K562 (cell line): ENCODE measurements at regions not wholly inside any gene's neighbourhood (a gene's known extent, or its start where the extent isn't known, plus 50 kb on each side); places are given as distances from the start of the nearest gene placed in this dataset.
A peak's percentile ranks its signal among the peaks of the same experiment; 100 is the strongest.

Experiments used
- ARID3A ChIP-seq: IDR thresholded peaks from 2 replicates; pipeline ENCODE4 v1.6.1; 2012; ENCODE audit warnings: low read depth, low read length, improper control_type of control experiment, borderline replicate concordance
- ATF1 ChIP-seq, 2 experiments: fragments of 450-650 bp in 1 of 2; IDR thresholded peaks; 2 replicates each; pipeline ENCODE4 v1.6.1; 2016; ENCODE audit warnings: missing compliant biosample characterization in 1 of 2, missing genetic modification characterization in 1 of 2
- BACH1 ChIP-seq: fragments of 200-800 bp; sonication (Bioruptor generic); IDR thresholded peaks from 2 replicates; pipeline ENCODE4 v1.6.1; 2016; ENCODE audit warnings: missing genetic modification characterization, missing compliant biosample characterization
- CEBPB ChIP-seq: fragments of 450-650 bp; IDR thresholded peaks from 2 replicates; pipeline ENCODE4 v1.6.1; 2016; ENCODE audit warnings: missing genetic modification characterization, missing compliant biosample characterization
- COPS2 ChIP-seq: fragments of 450-650 bp; conservative IDR thresholded peaks from 2 replicates; pipeline ENCODE4 v1.6.1; 2016; ENCODE audit warnings: mild to moderate bottlenecking, moderate library complexity
- EP400 ChIP-seq: fragments of 450-650 bp; IDR thresholded peaks from 2 replicates; pipeline ENCODE4 v1.6.1; 2017; ENCODE audit warnings: antibody characterized with exemption, mild to moderate bottlenecking, moderate library complexity
- GTF3C2 ChIP-seq: IDR thresholded peaks from 3 replicates; pipeline ENCODE4 v1.6.1; 2011; ENCODE audit warnings: borderline replicate concordance, mild to moderate bottlenecking, moderate library complexity; ENCODE audit not compliant: insufficient read length; ENCODE audit errors: extremely low read depth
- HEY1 ChIP-seq: fragments of 250-450 bp; sonication (Bioruptor Pico); IDR thresholded peaks from 2 replicates; pipeline ENCODE4 v1.5.0; 2020; ENCODE audit warnings: mild to moderate bottlenecking, moderate library complexity, borderline replicate concordance
- MEF2A ChIP-seq: IDR thresholded peaks from 2 replicates; pipeline ENCODE4 v1.6.1; 2011; ENCODE audit warnings: low read depth, mild to moderate bottlenecking, low read length, moderate library complexity; ENCODE audit not compliant: control insufficient read depth
- NCOR1 ChIP-seq: fragments of 450-650 bp; IDR thresholded peaks from 2 replicates; pipeline ENCODE4 v1.6.1; 2016; ENCODE audit warnings: mild to moderate bottlenecking, moderate library complexity
- NFIC ChIP-seq: fragments of 450-650 bp; IDR thresholded peaks from 2 replicates; pipeline ENCODE4 v1.6.1; 2017; ENCODE audit warnings: mild to moderate bottlenecking, inconsistent platforms
- POLR2H ChIP-seq: IDR thresholded peaks from 2 replicates; pipeline ENCODE4 v1.6.1; 2016; ENCODE audit warnings: missing genetic modification characterization, low read depth, mild to moderate bottlenecking, control low read depth, missing compliant biosample characterization, moderate library complexity
- SIX5 ChIP-seq, 2 experiments: IDR thresholded peaks; 2 replicates each; pipeline ENCODE4 v1.6.1; 2011; ENCODE audit warnings: low read length in 2 of 2, borderline replicate concordance in 1 of 2, low read depth in 1 of 2, mild to moderate bottlenecking in 1 of 2, moderate library complexity in 1 of 2; ENCODE audit not compliant: insufficient read depth in 1 of 2
- SP2 ChIP-seq: IDR thresholded peaks from 2 replicates; pipeline ENCODE4 v1.6.1; 2011; ENCODE audit warnings: mild to moderate bottlenecking, low read depth, low read length, moderate library complexity; ENCODE audit not compliant: poor library complexity, severe bottlenecking; ENCODE audit errors: extremely low read depth
- TFAM ChIP-seq: fragments of 250-450 bp; sonication (Bioruptor Pico); conservative IDR thresholded peaks from 2 replicates; pipeline ENCODE4 v1.5.0; 2021; ENCODE audit warnings: mild to moderate bottlenecking, moderate library complexity
- XRCC4 ChIP-seq: IDR thresholded peaks from one replicate; pipeline ENCODE4 v1.6.1; 2011; ENCODE audit not compliant: insufficient read depth, insufficient read length; ENCODE audit errors: extremely low read depth
- ZC3H11A ChIP-seq: IDR thresholded peaks from 2 replicates; pipeline ENCODE4 v1.6.1; 2012; ENCODE audit warnings: low read depth, low read length, improper control_type of control experiment
- ZFP1 ChIP-seq: fragments of 450-650 bp; formaldehyde crosslinking; IDR thresholded peaks from 2 replicates; pipeline ENCODE4 v1.4.0; 2020; ENCODE audit warnings: mild to moderate bottlenecking, mixed read lengths
- ZFX ChIP-seq: sonication (generic); formaldehyde crosslinking; IDR thresholded peaks from 2 replicates; pipeline ENCODE4 v1.8.0; 2022; ENCODE audit warnings: mild to moderate bottlenecking, missing genetic modification reagents, moderate library complexity
- ZNF133 ChIP-seq: fragments of 250-450 bp; sonication (Bioruptor Pico); IDR thresholded peaks from 2 replicates; pipeline ENCODE4 v1.4.0; 2020; ENCODE audit warnings: mild to moderate bottlenecking
- ZNF174 ChIP-seq: fragments of 250-450 bp; sonication (Bioruptor Pico); IDR thresholded peaks from 2 replicates; pipeline ENCODE4 v1.4.0; 2020; ENCODE audit warnings: mild to moderate bottlenecking
- ZNF436 ChIP-seq: fragments of 250-450, 450-650 bp; sonication (Bioruptor Pico); formaldehyde crosslinking; IDR thresholded peaks from 2 replicates; pipeline ENCODE4 v1.7.0; 2020; ENCODE audit warnings: mild to moderate bottlenecking
- ZNF644 ChIP-seq: fragments of 200-800 bp; sonication (Bioruptor generic); IDR thresholded peaks from 2 replicates; pipeline ENCODE4 v1.6.1; 2016; ENCODE audit warnings: low read depth, missing genetic modification characterization, missing compliant biosample characterization
- ZNF785 ChIP-seq: fragments of 250-450 bp; sonication (Bioruptor Pico); IDR thresholded peaks from 2 replicates; pipeline ENCODE4 v1.4.0; 2020; ENCODE audit warnings: mild to moderate bottlenecking

GRCh38 chr6:15730442-15730841 lies 67.6 kb upstream of the DTNBP1 start (continued):
- no peak for TF ChIP-seq GTF3C2
- peak; percentile 81 for TF ChIP-seq NCOR1
- no peak for TF ChIP-seq MEF2A
- TF ChIP-seq ZNF785: no peak
- TF ChIP-seq ATF1 (CRISPR knock-in tag; IDR thresholded peaks at IDR 0.05): no peak
- TF ChIP-seq ATF1 (tag; IDR thresholded peaks at IDR 0.05): no peak; the same call in 1 of the 2 replicates
- no peak for TF ChIP-seq HEY1 (CRISPR knock-in tag)
- TF ChIP-seq ARID3A: no peak
- no peak for TF ChIP-seq ZNF133 (CRISPR knock-in tag)
- no peak for TF ChIP-seq ZNF174 (CRISPR knock-in tag)
- no peak for TF ChIP-seq POLR2H (tag)
- no peak for TF ChIP-seq ZFX (CRISPR knock-in tag)
- no peak for TF ChIP-seq SIX5 (IDR thresholded peaks at IDR 0.05; ENCODE audit: borderline replicate concordance in 1 of 2, insufficient read depth in 1 of 2, low read depth in 1 of 2, low read length in 2 of 2)
- TF ChIP-seq ZNF436 (CRISPR knock-in tag): no peak
- TF ChIP-seq NFIC: peak; percentile 52; the same call in 1 of the 2 replicates
- TF ChIP-seq ZNF644 (tag): no peak
- TF ChIP-seq SP2: no peak
- TF ChIP-seq BACH1 (tag): no peak
- TF ChIP-seq EP400: no peak
- TF ChIP-seq TFAM (CRISPR knock-in tag): no peak
- TF ChIP-seq CEBPB (tag): no peak
- TF ChIP-seq XRCC4: no peak
- TF ChIP-seq COPS2: no peak
- no peak for TF ChIP-seq ZFP1
- TF ChIP-seq ZC3H11A: no peak
